Motor neuron (in vitro differentiated cells): ENCODE measurements at regions not wholly inside any gene's neighbourhood (a gene's known extent, or its start where the extent isn't known, plus 50 kb on each side); places are given as distances from the start of the nearest gene placed in this dataset.

Experiments used
- ATAC-seq, 8 experiments: fragments of 200-7000 bp; cut with Tn5 transposase; replicated peaks in 6 of 8; 2 replicates each; pipeline ENCODE4 v1.8.0; 2021; ENCODE audit warnings: mild to moderate bottlenecking in 8 of 8, moderate library complexity in 8 of 8
- H3K27ac ChIP-seq, 2 donors: fragments of 250-450 bp; sonication (Bioruptor Pico); 2 replicates each; pipeline ENCODE4 v1.9.0; 2021; ENCODE audit warnings: antibody characterized with exemption in 2 of 2, mild to moderate bottlenecking in 2 of 2, moderate library complexity in 1 of 2
- H3K4me1 ChIP-seq, 2 donors: fragments of 250-450 bp; sonication (Bioruptor Pico); replicated peaks in 1 of 2; 2 replicates each; pipeline ENCODE4 v1.6.1; 2021; ENCODE audit warnings: antibody characterized with exemption in 2 of 2, mild to moderate bottlenecking in 2 of 2, moderate library complexity in 1 of 2
- H3K4me3 ChIP-seq, 5 donors: fragments of 250-450 bp; sonication (Bioruptor Pico); 2 replicates each; pipeline ENCODE4 v1.9.0; 2021; ENCODE audit warnings: antibody characterized with exemption in 5 of 5, mild to moderate bottlenecking in 5 of 5, moderate library complexity in 4 of 5
- WGBS, 10 experiments: fragments of 450-650 bp; shearing (Covaris generic); methylation state at CpG; one replicate each; pipeline ENCODE4 v1.0.0; 2022; 5-methylcytosine and 5-hydroxymethylcytosine counted together
- in situ Hi-C, 9 experiments: fragments of 400-800 bp; cut with MboI; loops; one replicate each; pipeline ENCODE4 v1.15.0; 2021; ENCODE audit warnings: low sequenced_read_pairs in 9 of 9, low pct_unique_long_range_greater_than_20kb in 2 of 9; ENCODE audit not compliant: unreplicated experiment in 9 of 9

DNA sequence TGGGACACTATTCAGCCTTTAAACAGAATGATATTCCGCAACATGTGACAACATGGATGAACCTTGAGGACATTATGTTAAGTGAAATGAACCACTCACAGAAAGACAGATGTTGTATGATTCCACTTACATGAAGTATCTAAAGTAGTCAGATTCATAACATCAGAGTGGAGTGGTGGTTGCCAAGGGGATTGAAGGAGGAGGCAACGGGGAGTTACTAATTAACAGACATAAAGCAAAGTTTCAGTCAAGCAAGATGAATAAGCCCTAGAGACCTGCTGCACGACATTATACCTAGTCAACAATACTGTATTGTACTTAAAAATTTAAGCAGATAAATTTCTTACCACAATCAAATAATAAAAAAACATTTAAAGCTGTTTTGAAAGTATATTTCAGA lies 105.0 kb upstream of the NR0B1 start:
- in situ Hi-C loops = no loop called here
- Histone ChIP-seq H3K4me1 (peaks cover 3 to 14% of the 10 kb centered on the region in 2 donors), H3K27ac (no peak overlapping the region), H3K4me3 (no peak overlapping the region)
- 0 to 100% (median 6%) methylated on average over 1 to 3 of the region's 3 CpGs; no CpG with 5 or more reads in 5 of the 10 experiments for WGBS, 10 experiments
- peak in 4 of 8 experiments; percentile 20 to 43 (median 34) for ATAC-seq

DNA sequence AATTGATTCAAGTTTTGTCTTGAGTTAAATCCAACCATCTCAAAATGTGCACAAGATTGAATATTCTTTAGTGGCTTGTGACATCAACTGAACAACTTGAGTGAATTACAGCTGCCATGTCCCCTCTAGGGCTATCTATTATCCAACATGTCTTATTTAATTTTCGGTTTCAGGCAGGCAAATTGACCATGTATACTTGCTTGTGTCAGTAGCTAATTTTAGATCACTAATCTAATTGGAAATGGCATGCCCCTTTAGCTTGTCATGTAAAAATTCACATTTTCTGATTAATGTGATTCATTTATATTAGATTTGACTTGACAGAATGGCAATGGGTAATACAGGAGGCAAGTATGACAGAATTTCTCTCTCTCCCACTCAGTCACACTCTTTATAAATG lies 93.2 kb upstream of the NR0B1 start:
- Histone ChIP-seq H3K4me1 (no peaks in the 10 kb centered on the region), H3K27ac (no peak overlapping the region), H3K4me3 (no peak overlapping the region)
- 0 to 50% (median 17%) methylated on average over 1 of the region's 1 CpG; no CpG with 5 or more reads in 7 of the 10 experiments for WGBS, 10 experiments
- in situ Hi-C loops = no loop called here
- ATAC-seq = peak in 2 of 8 experiments; percentile 35 to 61

DNA sequence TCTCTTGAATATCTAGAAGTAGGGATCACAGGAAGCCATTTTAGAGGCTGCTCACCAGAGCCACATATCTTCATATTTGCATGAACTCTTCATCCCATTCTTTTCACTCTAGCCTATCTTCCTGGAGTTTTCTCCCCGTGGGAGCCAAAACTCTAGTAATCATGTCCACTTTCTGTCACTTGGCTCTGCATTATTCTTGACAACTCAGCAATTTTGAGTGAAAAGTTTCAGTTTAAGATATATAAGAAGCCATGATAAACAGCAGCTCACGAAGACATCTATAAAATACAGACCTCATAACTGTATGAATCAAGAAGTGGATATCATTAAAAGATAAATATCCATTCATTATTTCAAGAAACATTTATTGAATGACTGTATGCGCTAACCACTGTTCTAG lies 79.1 kb upstream of the NR0B1 start:
- no peak for ATAC-seq
- Histone ChIP-seq H3K4me1 (no peaks in the 10 kb centered on the region), H3K4me3 (no peak overlapping the region), H3K27ac (no peak overlapping the region)
- 39 to 100% (median 68%) methylated on average over 1 to 3 of the region's 3 CpGs; no CpG with 5 or more reads in 6 of the 10 experiments for WGBS, 10 experiments
- in situ Hi-C loops = no loop called here

DNA sequence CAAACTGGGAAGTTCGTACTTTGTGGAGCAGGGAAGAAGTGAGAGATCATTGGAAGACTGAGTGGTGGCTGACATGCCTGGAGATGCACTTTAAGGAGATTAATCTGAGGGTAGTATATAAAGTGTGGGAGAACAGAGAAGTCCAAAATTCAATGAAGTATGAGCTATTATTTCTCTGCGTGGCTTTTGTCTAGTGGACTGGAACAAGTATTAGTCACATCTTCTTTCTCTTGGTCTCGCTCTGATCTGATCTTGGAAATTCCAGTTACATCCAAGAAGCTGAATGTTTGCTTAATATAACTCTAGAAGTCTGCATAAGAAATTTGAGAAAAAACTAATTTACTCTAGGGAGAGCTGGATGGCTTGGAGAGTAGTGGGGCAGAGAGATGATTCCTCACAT lies 64.8 kb upstream of the NR0B1 start:
- ATAC-seq = no peak
- Histone ChIP-seq H3K4me1 (no peaks in the 10 kb centered on the region), H3K27ac (no peak overlapping the region), H3K4me3 (no peak overlapping the region)
- WGBS, 10 experiments = 28 to 94% (median 38%) methylated on average over 2 to 3 of the region's 3 CpGs; no CpG with 5 or more reads in 7 of the 10 experiments
- in situ Hi-C loops = no loop called here

DNA sequence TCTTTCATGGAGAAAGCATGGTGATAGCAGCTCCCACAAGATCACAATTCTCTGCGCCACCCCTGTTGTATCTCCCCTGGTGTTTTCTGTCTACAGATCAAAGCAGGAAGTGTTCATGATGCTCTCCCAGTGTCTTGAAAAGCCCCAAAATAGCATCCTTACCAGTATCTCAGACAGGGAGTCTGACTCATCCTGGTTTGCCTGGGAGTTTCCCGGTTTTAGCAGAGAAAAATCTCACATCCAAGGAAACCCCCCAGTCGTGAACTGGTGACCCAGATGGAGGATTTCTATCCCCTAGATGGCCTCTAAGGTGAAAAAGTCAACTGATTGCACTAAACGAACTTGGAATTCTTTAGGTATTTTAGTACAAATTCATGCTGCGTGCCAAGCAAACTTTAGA lies 64.3 kb upstream of the NR0B1 start:
- Histone ChIP-seq H3K4me3 (no peak overlapping the region), H3K27ac (no peak overlapping the region), H3K4me1 (no peaks in the 10 kb centered on the region)
- in situ Hi-C loops = no loop called here
- ATAC-seq = no peak
- 7 to 83% (median 80%) methylated on average over 1 to 5 of the region's 5 CpGs; no CpG with 5 or more reads in 5 of the 10 experiments for WGBS, 10 experiments

DNA sequence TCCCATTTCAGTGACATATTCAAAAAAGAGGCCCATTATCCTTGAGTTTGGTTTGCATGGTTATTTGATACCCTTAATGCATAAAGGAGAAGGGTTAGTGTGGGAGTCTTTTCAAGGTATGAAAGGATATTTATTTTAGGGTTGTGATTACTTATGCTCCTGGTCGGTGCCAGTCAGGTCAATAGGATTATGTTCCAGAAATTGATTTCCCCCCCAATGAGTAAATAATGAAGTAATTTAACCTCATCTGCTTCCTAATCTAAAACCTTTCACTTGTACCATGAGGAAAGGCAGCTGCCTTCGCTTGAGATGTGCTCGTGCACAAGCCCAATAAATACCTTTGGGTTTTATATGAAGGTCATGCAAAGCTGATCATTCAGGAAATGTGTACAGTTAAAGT lies 55.0 kb upstream of the NR0B1 start:
- in situ Hi-C loops = no loop called here
- 28 to 46% methylated on average over 2 to 3 of the region's 3 CpGs; no CpG with 5 or more reads in 8 of the 10 experiments for WGBS, 10 experiments

More for the DNA sequence above, 55.0 kb upstream of the NR0B1 start:
- ATAC-seq = peak in 1 of 8 experiments; percentile 12
- peaks cover 0 to 25% of the 10 kb centered on the region in 2 donors for H3K4me1 ChIP-seq
- H3K27ac ChIP-seq = no peak overlapping the region
- H3K4me3 ChIP-seq = no peak overlapping the region
